LNCAP (cell line): ENCODE measurements at regions not wholly inside any gene's neighbourhood (a gene's known extent, or its start where the extent isn't known, plus 50 kb on each side); places are given as distances from the start of the nearest gene placed in this dataset.

Experiments used
- TF ChIP-seq, protein P1 (sequence below): fragments of 450-650 bp; IDR thresholded peaks from 2 replicates; pipeline ENCODE4 v1.5.1; 2017; ENCODE audit warnings: mild to moderate bottlenecking

DNA sequence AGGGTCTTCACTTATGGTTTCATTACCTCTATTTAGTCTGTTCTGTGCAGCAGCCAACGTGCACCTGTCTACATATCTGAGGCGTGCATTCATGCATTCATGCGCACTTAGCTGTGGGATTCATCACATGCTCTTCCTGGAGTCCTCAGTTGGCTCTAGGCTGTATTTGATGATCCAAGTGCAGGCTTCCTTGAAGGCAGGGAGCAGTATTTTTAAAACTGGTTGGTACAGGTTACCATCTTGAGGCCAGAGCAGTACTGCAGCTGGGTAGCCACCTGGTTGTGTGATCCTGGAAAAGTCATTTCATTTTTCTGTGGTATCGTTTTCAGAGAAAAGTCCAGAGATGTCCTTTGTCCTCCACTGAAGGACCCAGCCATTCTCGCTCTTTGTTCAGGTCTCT lies 109.8 kb downstream of the EN1 start:
- TF ChIP-seq, protein P1, sequence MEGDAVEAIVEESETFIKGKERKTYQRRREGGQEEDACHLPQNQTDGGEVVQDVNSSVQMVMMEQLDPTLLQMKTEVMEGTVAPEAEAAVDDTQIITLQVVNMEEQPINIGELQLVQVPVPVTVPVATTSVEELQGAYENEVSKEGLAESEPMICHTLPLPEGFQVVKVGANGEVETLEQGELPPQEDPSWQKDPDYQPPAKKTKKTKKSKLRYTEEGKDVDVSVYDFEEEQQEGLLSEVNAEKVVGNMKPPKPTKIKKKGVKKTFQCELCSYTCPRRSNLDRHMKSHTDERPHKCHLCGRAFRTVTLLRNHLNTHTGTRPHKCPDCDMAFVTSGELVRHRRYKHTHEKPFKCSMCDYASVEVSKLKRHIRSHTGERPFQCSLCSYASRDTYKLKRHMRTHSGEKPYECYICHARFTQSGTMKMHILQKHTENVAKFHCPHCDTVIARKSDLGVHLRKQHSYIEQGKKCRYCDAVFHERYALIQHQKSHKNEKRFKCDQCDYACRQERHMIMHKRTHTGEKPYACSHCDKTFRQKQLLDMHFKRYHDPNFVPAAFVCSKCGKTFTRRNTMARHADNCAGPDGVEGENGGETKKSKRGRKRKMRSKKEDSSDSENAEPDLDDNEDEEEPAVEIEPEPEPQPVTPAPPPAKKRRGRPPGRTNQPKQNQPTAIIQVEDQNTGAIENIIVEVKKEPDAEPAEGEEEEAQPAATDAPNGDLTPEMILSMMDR: no peak

DNA sequence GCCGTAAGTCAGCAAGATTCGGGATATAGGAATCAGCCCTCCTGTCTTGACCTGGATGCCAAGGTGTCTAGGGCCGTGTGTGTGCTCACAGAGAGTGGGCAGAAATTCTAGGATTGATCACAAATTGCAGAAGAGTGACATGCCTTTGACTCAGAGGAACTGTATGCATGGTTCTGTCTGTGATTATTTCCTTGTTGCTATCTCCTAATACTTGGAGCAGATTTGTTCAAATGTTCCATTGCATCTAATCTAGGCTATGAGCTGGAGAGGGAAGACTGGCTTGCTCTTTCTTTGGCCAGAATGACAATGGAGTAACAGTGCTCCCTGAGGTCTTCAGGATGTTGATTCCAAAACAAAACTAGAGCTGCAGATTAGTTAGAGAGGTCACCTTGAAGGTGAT lies 115.0 kb downstream of the EN1 start:
- TF ChIP-seq, protein P1: no peak

DNA sequence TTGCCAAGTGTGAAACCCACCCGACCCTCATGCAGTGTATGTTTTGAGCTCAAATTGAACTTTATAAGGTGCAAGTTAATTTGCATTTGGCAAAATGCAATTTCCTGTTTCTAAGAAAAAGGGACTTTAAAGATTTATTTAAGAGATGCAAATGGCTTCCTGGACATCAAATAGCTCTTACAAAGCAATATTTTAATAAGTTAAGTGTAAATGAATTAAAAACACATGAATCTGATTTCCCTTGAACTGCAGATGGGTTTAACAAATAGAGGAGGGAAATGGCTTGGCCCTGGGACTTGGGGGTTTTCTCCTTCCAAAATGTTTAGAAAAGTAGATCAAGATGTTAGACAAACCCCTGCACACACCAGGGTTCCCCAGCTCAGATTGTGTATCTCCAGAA lies 116.0 kb downstream of the EN1 start:
- TF ChIP-seq, protein P1: no peak

DNA sequence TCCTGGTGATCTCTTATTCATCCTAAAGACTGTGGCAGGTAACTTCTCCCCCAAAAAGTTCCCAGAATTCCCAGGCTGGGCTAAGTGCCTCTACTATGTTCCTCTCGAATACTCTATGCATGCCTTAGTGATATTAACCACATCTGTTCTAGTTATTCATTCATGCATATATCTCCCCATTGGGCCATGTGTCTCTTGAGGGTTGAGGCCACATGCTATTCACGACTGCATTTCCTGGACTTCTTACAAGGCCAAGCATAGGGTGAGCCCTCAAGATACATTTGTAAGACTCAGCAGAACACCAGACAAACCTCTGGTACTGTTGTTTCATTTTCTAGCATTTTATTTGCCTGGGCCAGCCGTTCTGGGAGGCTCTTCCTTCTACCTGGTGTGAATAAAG lies 117.0 kb downstream of the EN1 start:
- TF ChIP-seq, protein P1: no peak

DNA sequence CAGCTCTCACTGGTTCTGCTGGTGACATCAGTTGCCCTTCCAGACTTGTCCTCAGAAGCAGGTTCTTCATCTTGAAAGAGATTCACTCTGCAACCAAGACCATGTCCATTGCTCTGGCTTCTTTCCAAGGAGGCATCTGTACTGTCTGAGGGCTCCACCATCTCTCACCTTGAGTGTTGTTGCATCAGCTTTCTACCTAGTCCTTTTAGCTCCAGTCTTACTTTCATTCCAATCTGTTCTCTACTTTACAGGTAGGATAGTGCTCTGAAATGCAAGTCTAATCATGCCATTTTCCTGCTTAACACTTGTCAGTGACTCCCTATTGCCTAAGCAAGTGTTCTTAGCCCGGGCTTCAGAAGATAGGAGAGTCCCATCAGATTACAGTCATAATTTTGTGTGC lies 117.7 kb downstream of the EN1 start:
- TF ChIP-seq, protein P1: no peak

DNA sequence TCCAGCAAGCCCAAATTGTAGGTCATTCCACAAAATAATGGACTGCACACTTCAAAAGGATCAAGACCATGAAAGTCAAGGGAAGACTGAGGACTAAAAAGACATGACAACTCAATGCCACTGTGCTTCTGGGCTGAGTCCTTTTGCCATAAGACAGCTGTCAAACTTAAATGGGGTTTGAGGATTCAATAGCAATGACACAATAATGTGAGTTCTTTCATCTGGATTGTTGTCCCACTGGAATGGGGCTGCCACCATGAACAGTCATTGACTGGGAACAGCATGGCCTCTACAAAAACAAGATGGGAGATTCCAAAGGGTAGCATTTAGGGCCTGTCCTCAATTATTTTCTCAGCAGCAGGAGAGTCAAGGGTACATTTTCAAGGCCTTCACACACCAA lies 118.5 kb downstream of the EN1 start:
- TF ChIP-seq, protein P1: no peak

DNA sequence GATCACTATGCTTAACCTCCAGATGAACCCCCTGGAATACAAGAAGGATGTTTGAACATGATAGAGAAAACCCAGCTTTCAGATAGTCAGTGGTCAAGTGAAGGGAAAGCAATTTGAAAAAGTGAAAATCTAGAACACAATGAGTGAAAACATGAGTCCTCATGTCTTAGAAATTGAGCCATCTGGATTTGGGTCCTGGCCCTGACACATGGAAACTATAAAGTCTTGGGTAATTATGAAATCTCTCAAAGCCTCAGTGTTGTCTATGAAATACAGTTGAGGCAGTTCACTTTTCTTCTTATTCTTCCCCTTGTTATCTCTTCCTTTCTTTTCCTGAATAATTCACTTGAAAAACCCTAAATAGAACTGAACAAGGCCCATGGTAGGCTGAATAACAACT lies 120.6 kb downstream of the EN1 start:
- TF ChIP-seq, protein P1: no peak

DNA sequence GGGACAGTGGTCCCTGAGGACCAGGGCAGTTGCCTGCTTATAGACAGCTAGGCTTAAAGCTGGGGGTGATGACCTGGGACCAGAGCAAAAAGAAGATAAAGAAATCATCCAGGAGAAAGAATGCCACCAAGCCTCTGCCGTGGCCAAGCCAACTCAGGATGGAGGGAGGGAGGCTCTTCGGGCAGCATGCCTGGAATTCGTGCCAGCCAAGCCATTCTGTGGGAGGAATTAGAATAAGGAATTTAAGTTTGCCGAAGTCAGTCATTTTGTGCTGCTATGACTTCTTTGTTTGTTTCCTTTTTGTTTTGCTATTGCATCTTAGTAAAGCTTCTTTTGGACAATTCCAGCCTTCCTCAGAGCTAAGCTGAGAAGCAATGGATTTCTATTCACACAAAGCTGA lies 124.1 kb downstream of the EN1 start:
- TF ChIP-seq, protein P1: no peak
